ENCODE measurements at regions not wholly inside any gene's neighbourhood (a gene's known extent, or its start where the extent isn't known, plus 50 kb on each side); places are given as distances from the start of the nearest gene placed in this dataset.

DNA sequence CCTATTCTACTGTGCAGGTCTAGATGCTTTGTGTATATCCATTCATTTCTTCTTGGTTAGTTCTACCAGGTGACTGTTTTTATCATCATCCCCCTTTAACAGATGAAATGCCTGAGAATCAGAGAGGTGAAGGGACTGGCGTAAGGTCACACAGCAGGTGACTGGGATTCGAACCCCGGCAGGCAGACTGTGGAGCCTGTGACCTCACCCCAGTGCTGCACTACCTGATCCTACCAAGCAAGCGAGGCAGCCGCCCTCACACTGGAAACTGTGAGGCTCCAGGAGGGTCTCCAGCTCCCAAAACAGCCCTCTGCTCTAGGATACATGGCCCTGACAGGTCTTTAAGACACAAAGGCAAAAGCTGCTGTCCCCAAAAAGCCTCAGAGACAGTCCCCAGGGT, 91.7 kb downstream of the CHST1 start:
- TF ChIP-seq, protein P1, sequence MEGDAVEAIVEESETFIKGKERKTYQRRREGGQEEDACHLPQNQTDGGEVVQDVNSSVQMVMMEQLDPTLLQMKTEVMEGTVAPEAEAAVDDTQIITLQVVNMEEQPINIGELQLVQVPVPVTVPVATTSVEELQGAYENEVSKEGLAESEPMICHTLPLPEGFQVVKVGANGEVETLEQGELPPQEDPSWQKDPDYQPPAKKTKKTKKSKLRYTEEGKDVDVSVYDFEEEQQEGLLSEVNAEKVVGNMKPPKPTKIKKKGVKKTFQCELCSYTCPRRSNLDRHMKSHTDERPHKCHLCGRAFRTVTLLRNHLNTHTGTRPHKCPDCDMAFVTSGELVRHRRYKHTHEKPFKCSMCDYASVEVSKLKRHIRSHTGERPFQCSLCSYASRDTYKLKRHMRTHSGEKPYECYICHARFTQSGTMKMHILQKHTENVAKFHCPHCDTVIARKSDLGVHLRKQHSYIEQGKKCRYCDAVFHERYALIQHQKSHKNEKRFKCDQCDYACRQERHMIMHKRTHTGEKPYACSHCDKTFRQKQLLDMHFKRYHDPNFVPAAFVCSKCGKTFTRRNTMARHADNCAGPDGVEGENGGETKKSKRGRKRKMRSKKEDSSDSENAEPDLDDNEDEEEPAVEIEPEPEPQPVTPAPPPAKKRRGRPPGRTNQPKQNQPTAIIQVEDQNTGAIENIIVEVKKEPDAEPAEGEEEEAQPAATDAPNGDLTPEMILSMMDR (IDR thresholded peaks at IDR 0.05; ENCODE audit: low read depth, low read length): no peak
- no peak for TF ChIP-seq EZH2phosphoT487 (IDR thresholded peaks at IDR 0.05; ENCODE audit: low read depth)

All from OCI-LY3 (cell line).